Activated T-cell treated with anti-CD3 and anti-CD28 coated beads for 4 hours (primary cell): ENCODE measurements at regions not wholly inside any gene's neighbourhood (a gene's known extent, or its start where the extent isn't known, plus 50 kb on each side); places are given as distances from the start of the nearest gene placed in this dataset.
"Not testable (repeated sequence)": the region's sequence is repeated elsewhere in the genome, so short reads cannot be mapped to it uniquely, and the experiment has no call there.

Source experiments
- DNase-seq: peaks from one replicate; pipeline ENCODE4 v3.0.0-alpha.2; 2020

- not testable (repeated sequence) for DNase-seq
Observed at GRCh38 chr1:245102149-245102548, 52.6 kb upstream of the KIF26B start.

GRCh38 chr1:245099401-245099800, 55.4 kb upstream of the KIF26B start:
- no peak for DNase-seq

- no peak for DNase-seq
Observed at GRCh38 chr1:245098924-245099323, 55.9 kb upstream of the KIF26B start.

GRCh38 chr1:245096311-245097066, 58.3 kb upstream of the KIF26B start:
- DNase-seq, result no peak

- DNase-seq, result no peak
Observed at GRCh38 chr1:245095903-245096302, 58.9 kb upstream of the KIF26B start.

GRCh38 chr1:245094954-245095353, 59.8 kb upstream of the KIF26B start:
- no peak for DNase-seq

- DNase-seq, result no peak
Observed at GRCh38 chr1:245094092-245094491, 60.7 kb upstream of the KIF26B start.

GRCh38 chr1:245092638-245092976, 62.2 kb upstream of the KIF26B start:
- no peak for DNase-seq

GRCh38 chr1:245091818-245092637, 62.8 kb upstream of the KIF26B start:
- DNase-seq, result no peak

- no peak for DNase-seq
Observed at GRCh38 chr1:245091171-245091621, 63.6 kb upstream of the KIF26B start.

GRCh38 chr1:245090491-245091090, 64.2 kb upstream of the KIF26B start:
- no peak for DNase-seq

GRCh38 chr1:245087723-245088122, 67.1 kb upstream of the KIF26B start:
- no peak for DNase-seq

- DNase-seq, result no peak
Observed at GRCh38 chr1:245086389-245086969, 68.3 kb upstream of the KIF26B start.

GRCh38 chr1:245085508-245086095, 69.2 kb upstream of the KIF26B start:
- no peak for DNase-seq

GRCh38 chr1:245084551-245084950, 70.2 kb upstream of the KIF26B start:
- DNase-seq, result no peak

GRCh38 chr1:245079021-245079609, 75.7 kb upstream of the KIF26B start:
- no peak for DNase-seq

- no peak for DNase-seq
Observed at GRCh38 chr1:245074898-245075297, 79.9 kb upstream of the KIF26B start.

- no peak for DNase-seq
Observed at GRCh38 chr1:245074232-245074747, 80.5 kb upstream of the KIF26B start.

GRCh38 chr1:245070836-245071615, 83.8 kb upstream of the KIF26B start:
- no peak for DNase-seq

GRCh38 chr1:245067257-245067656, 87.5 kb upstream of the KIF26B start:
- DNase-seq, result no peak

GRCh38 chr1:245062741-245063305, 92.0 kb upstream of the KIF26B start:
- no peak for DNase-seq
